Adipocyte (in vitro differentiated cells): ENCODE measurements at regions not wholly inside any gene's neighbourhood (a gene's known extent, or its start where the extent isn't known, plus 50 kb on each side); places are given as distances from the start of the nearest gene placed in this dataset.

Source experiments
- DNase-seq: peaks from one replicate; pipeline ENCODE4 v3.0.0-alpha.2; 2015; ENCODE audit warnings: low read depth
- H3K27me3 ChIP-seq: replicated peaks from 2 replicates; pipeline ENCODE4 v1.7.0; 2013; ENCODE audit warnings: mild to moderate bottlenecking, low read length, moderate library complexity; ENCODE audit not compliant: control insufficient read depth, insufficient read depth
- H3K36me3 ChIP-seq: 2 replicates; pipeline ENCODE4 v1.7.0; 2013; ENCODE audit warnings: low read length, mild to moderate bottlenecking, moderate library complexity; ENCODE audit not compliant: control insufficient read depth, insufficient read depth, severe bottlenecking
- H3K4me1 ChIP-seq: 2 replicates; pipeline ENCODE4 v1.7.0; 2013; ENCODE audit warnings: mild to moderate bottlenecking, low read length, moderate library complexity; ENCODE audit not compliant: control insufficient read depth, insufficient read depth
- H3K4me3 ChIP-seq: 2 replicates; pipeline ENCODE4 v1.7.0; 2013; ENCODE audit warnings: mild to moderate bottlenecking, low read length, moderate library complexity
- H3K9ac ChIP-seq: 2 replicates; pipeline ENCODE4 v1.7.0; 2013; ENCODE audit warnings: mild to moderate bottlenecking, low read length, moderate library complexity
- H3K9me3 ChIP-seq: 2 replicates; pipeline ENCODE4 v1.7.0; 2013; ENCODE audit warnings: mild to moderate bottlenecking, low read length, moderate library complexity; ENCODE audit not compliant: control insufficient read depth

DNA sequence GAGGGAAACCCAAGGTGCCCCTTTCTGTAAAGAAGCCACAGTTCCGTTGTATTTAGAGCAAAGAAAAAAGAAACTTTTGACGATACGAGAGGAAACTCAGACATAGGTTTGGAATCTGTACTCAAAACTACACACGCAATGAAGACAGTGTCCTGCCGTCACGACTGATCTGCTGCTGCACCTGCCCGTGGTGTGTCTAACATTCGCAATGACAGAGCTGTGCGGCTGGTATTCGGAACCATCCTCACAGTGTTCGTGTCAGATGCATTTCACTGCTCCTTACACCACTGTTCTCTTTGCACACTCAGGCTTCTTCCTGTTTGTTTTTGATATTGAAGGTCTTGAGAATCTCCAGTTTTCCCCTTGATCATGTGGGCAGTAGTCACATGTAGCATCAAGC, 84.8 kb downstream of the RTL6 start:
- Histone ChIP-seq H3K4me1 (no peaks in the 10 kb centered on the region), H3K36me3 (no peaks in the 10 kb centered on the region), H3K9ac (no peak overlapping the region), H3K9me3 (peaks cover 15% of the 10 kb centered on the region), H3K4me3 (no peak overlapping the region), H3K27me3 (peaks cover 53% of the 10 kb centered on the region)
- no peak for DNase-seq

DNA sequence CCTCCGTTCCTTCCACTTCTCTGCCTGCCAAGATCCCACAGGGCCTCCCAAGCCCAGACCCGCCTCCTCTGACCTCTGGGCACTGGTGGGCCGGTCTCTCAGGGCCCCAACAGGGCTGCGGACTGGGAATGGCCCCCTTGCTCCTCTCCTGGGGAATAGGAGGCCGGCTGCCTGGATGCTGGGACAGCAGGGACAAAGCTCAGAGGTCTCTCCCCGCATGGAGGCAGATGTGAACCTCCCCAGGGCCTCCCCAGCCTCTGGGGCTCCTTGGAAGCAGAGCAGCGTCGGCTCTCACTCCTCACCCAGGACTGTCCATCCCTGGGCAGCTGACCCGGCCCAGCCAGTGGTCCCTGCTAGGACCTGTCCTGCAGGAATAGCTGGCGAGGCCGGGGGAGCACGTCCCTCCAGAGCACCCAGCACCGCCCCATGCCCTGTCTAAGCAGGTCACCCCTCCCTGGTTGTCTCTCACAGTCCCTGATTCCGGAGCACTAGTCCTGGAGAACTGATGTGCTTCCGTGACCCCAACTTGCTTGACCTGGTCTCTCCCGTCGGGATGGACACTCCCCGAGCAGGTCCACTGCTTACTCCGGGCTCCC, 85.8 kb downstream of the RTL6 start:
- DNase-seq: no peak
- Histone ChIP-seq H3K9me3 (peaks cover 15% of the 10 kb centered on the region), H3K36me3 (no peaks in the 10 kb centered on the region), H3K27me3 (peaks cover 63% of the 10 kb centered on the region), H3K4me3 (no peak overlapping the region), H3K4me1 (no peaks in the 10 kb centered on the region), H3K9ac (no peak overlapping the region)

DNA sequence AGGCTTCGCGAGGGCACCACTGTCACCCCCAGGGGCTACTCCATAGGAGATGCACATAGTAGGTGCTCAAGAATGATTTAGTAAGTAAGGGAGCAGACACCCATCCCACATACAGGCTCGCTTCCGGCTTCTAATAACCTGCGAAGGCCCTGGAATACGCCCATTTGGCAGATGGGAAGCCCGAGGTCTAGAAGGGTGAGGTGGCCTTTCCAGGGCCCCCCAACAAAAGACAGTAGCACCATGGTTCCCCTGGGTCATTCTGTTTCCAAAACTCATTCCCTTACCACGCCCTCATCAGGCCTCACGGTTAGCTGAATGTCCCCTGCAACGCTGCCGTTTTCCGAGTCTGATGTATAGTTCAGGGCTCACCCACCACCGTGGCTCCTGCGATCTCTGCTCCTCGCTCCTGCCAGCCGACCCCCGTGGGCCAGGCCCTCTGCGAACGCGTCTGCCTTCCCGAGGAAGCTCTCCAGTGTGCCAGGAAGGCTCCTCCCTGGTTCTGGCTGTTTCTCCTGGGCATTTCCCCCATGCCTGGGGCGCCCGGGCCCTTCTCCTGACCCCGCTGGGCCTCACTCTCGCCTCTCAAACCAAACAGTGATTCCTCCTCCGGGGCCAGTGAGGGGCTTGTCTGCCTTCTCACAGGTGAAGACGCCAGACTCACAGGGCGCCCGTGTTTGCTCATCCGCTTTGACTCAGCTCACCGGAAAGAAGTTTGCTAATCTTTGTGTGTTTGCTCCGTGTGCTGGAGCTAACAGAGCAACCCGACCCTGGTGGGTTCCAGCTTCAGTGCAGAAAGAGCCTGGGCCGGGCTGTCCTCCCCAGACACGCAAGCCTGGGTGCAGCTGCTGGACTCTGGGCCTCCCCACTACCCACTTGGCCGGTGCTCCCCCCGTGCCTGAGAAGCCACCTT, 86.6 kb downstream of the RTL6 start:
- Histone ChIP-seq H3K9me3 (peaks cover 14% of the 10 kb centered on the region), H3K27me3 (peaks cover 70% of the 10 kb centered on the region), H3K4me1 (no peaks in the 10 kb centered on the region), H3K9ac (no peak overlapping the region), H3K4me3 (no peak overlapping the region), H3K36me3 (no peaks in the 10 kb centered on the region)
- no peak for DNase-seq

DNA sequence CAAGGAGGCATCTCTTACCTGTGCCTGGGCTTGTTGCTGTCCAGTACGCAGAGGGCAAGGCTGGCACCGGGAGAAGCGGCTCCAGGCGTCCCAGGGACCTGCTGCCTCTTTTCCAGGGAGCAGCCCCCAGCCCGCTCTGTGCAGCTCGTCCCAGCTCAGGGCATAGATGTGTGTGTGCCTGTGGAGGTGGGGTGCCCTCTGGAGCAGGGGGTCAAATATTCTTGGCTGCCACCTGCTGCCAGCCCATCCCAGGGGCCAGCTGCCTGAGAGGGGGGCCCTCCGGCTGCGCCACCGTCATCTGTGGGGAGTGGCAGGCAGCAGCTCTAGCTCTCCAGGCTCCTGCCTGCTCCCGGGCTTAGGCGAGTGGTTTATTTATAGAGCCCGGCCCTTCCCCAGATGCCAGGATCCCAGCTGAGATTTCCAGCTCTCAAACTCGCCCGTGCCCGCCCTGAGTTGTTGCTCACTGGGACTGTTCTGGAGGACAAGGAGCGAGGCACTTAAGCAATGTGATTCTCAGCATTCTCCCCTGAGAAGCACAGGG, 87.5 kb downstream of the RTL6 start:
- Histone ChIP-seq H3K9me3 (peaks cover 4% of the 10 kb centered on the region), H3K36me3 (no peaks in the 10 kb centered on the region), H3K4me1 (no peaks in the 10 kb centered on the region), H3K27me3 (peaks cover 70% of the 10 kb centered on the region), H3K9ac (no peak overlapping the region), H3K4me3 (no peak overlapping the region)
- DNase-seq: no peak

DNA sequence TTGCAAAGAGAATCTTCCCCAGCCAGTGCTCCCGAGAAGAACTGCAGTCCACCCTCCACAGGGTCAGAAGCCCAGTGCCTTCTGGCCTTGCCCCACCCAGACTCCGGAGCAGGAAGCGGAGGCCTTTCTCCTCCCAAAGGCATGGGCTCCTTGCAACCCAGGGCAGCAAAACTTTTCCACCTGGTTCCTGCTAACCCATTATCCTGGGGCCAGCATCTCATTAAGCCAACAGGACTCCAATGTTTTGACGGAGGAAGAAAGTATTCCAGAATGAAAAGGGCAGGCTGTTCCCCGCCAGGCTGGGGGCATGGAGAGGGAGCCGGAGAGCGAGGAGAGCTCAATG, 88.1 kb downstream of the RTL6 start:
- Histone ChIP-seq H3K27me3 (peaks cover 70% of the 10 kb centered on the region), H3K4me1 (no peaks in the 10 kb centered on the region), H3K4me3 (no peak overlapping the region), H3K9ac (no peak overlapping the region), H3K9me3 (no peaks in the 10 kb centered on the region), H3K36me3 (no peaks in the 10 kb centered on the region)
- DNase-seq: no peak

DNA sequence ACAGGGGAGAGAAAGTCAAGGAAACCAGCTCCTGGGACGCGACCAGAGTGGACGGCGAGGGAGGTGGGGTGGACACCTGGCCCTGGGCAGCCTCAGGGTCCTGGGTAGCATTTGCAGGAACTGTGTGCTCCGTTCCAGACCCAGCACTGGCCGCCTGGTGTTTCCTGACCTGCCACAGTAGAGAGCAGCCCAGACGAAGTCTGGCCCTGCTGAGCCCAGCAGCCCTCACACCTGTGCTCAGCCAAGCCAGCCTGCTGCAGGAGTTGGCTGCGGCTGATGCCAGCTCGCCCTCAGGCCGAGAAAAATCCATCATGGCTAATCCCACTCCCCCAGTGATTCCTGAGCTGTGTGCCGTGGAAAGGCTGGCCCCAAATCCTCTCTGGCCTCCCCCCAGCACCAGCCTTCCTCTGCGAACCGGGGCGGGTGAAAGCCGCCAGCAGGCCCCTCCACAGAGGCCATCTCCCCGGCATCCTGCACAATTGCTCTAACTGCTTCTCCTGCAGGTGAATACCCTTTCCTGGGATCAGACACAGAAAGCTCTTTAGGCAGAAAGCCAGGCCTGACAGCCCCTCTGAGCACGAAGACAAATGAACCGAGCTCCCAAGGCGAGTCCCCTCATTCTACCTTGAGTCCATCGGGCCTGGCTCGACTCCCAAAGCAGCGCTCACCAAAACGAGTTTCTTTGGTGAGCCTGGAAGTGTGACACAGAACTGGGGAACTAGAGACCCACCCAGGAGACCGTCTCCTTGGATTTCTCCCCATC, 88.6 kb downstream of the RTL6 start:
- no peak overlapping the region for H3K9ac ChIP-seq
- no peak for DNase-seq
- H3K36me3 ChIP-seq: no peaks in the 10 kb centered on the region
- H3K9me3 ChIP-seq: no peaks in the 10 kb centered on the region
- no peaks in the 10 kb centered on the region for H3K4me1 ChIP-seq
- H3K4me3 ChIP-seq: no peak overlapping the region
- peaks cover 73% of the 10 kb centered on the region for H3K27me3 ChIP-seq

DNA sequence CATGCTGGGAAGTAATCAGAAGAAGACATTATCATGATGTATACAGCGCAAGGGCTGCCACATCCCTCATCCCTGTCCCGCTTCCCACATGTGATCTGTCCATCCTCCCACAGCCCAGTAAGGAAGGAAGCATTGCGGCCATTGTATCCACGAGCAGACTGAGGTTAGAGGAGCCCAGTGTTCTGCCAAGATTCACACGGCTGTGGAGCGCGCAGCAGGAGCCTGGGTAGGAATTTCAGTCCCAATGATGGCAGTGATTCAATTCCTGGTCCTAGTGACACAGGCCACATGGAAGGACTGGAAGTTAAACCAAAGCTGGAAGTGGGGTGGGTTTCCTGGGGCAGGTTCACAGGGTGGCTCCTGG, 89.2 kb downstream of the RTL6 start:
- Histone ChIP-seq H3K4me3 (no peak overlapping the region), H3K36me3 (no peaks in the 10 kb centered on the region), H3K27me3 (peaks cover 79% of the 10 kb centered on the region), H3K9ac (no peak overlapping the region), H3K9me3 (no peaks in the 10 kb centered on the region), H3K4me1 (no peaks in the 10 kb centered on the region)
- DNase-seq: no peak

DNA sequence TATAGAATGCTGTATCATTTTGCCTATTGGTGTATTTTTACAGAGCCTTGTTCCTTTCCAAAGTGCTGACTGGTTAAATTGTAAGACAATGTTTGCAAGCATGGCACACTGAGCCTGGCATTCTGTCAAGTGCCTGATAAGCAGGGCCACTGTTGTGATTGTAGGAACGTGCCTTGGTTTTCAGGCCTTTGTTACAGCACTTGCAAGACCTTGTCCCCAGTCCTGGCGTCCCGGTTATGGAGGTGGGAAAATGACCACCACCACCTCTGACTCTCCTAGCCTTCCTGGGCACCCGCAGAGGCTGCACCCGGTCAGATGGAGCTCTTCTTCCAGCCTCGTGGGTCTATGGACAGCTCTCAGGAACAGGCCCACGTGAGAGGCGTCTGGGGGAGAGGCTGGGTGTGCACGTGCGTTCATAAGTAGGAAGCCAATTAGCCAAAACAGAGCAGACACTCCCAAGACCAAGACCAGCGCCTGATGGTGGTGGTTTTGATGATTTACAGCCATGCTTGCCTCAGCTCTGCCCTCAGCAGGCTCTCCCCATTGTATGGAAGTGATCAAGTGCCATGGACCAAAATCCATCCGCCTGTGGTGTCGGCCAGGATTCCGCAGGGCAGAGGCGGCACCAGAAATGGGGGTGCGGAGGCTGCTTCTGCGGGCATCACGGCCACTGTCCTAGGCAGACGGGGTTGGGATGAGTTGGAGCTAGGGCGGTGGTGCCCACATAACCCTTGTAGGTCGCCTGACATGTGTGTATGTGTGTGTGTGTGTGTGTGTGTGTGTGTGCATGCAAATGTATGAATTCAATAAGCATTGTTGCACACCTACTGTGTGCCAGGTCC, 89.8 kb downstream of the RTL6 start:
- H3K36me3 ChIP-seq: no peaks in the 10 kb centered on the region
- H3K9ac ChIP-seq: no peak overlapping the region
- no peaks in the 10 kb centered on the region for H3K4me1 ChIP-seq
- peaks cover 79% of the 10 kb centered on the region for H3K27me3 ChIP-seq
- no peak for DNase-seq
- H3K9me3 ChIP-seq: no peaks in the 10 kb centered on the region
- no peak overlapping the region for H3K4me3 ChIP-seq

DNA sequence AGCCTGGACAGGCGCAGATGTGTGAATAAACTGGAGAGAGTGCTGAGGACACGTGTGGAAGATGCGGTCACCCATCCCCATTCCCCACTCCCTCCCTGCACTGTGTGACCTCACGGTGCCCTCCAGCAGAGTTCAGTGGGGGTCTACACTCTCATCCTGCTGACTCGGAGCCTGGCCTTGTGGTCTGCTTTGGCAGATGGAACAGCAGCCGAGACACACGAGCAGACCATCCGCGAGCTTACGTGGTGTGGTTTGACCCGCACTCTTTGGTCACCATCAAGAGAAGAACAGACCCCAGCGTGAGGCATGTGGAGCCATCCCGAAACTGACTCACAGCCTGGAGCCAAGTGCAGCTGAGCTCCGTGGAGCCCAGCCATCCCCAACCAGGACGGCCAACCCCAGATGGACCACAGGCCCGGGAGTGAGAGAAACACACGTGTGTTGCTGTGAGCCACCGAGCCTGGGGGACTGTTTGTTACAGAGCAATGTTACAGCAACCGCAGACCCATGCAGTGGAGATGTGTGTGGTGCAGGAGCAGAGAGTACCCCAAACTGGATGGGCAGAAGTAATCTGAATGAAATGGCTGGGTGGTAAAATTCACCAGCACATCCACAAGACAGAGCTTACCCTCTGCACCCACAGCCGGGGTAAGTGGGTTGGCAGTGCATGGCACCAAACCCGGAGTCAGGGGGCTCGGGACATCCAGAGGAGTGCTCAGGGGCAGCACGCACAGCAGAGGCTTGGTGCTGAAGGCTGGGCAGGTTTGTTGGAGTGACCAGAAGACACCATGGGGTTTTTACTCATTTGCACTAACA, 90.7 kb downstream of the RTL6 start:
- H3K4me3 ChIP-seq: no peak overlapping the region
- H3K9me3 ChIP-seq: no peaks in the 10 kb centered on the region
- peaks cover 76% of the 10 kb centered on the region for H3K27me3 ChIP-seq
- H3K36me3 ChIP-seq: no peaks in the 10 kb centered on the region
- H3K4me1 ChIP-seq: no peaks in the 10 kb centered on the region
- no peak for DNase-seq
- H3K9ac ChIP-seq: no peak overlapping the region
